Neuronal stem cell (in vitro differentiated cells): ENCODE measurements at regions not wholly inside any gene's neighbourhood (a gene's known extent, or its start where the extent isn't known, plus 50 kb on each side); places are given as distances from the start of the nearest gene placed in this dataset.

Experiments
- DNase-seq: peaks from one replicate; pipeline ENCODE4 v3.0.0-alpha.2; 2013; ENCODE audit warnings: low spot score
- H2AFZ ChIP-seq: one replicate; pipeline ENCODE4 v1.6.1; 2013; ENCODE audit warnings: mild to moderate bottlenecking, low read length, inconsistent platforms
- H2AK5ac ChIP-seq: 2 replicates; pipeline ENCODE4 v1.6.1; 2013; ENCODE audit warnings: low read depth, mild to moderate bottlenecking, inconsistent platforms, low read length, moderate library complexity, mixed read lengths
- H2BK120ac ChIP-seq: 2 replicates; pipeline ENCODE4 v1.6.1; 2013; ENCODE audit warnings: low read depth, mild to moderate bottlenecking, inconsistent platforms, low read length, moderate library complexity, mixed read lengths
- H2BK12ac ChIP-seq: one replicate; pipeline ENCODE4 v1.6.1; 2013; ENCODE audit warnings: low read length, inconsistent platforms
- H2BK15ac ChIP-seq: 2 replicates; pipeline ENCODE4 v1.6.1; 2013; ENCODE audit warnings: mild to moderate bottlenecking, low read length, inconsistent platforms, mixed read lengths
- H2BK5ac ChIP-seq: one replicate; pipeline ENCODE4 v1.6.1; 2013; ENCODE audit warnings: inconsistent platforms, mild to moderate bottlenecking, low read length, moderate library complexity
- H3K14ac ChIP-seq: one replicate; pipeline ENCODE4 v1.6.1; 2013; ENCODE audit warnings: low read length, inconsistent platforms
- H3K18ac ChIP-seq: 2 replicates; pipeline ENCODE4 v1.6.1; 2013; ENCODE audit warnings: low read length, inconsistent platforms
- H3K23ac ChIP-seq: 2 replicates; pipeline ENCODE4 v1.6.1; 2013; ENCODE audit warnings: low read depth, mild to moderate bottlenecking, mixed read lengths, low read length, inconsistent platforms; ENCODE audit not compliant: poor library complexity
- H3K27ac ChIP-seq: replicated peaks from 3 replicates; pipeline ENCODE4 v1.5.1; 2013; ENCODE audit warnings: low read length, inconsistent platforms
- H3K27me3 ChIP-seq, 3 experiments: 2 replicates each; pipeline ENCODE4 v1.6.1; 2013; ENCODE audit warnings: low read length in 3 of 3, mild to moderate bottlenecking in 2 of 3, inconsistent platforms in 1 of 3, low read depth in 1 of 3, mixed read lengths in 1 of 3, moderate library complexity in 1 of 3; ENCODE audit not compliant: control insufficient read depth in 3 of 3, insufficient read depth in 3 of 3
- H3K36me3 ChIP-seq, 2 donors: replicated peaks in 1 of 2; 2 replicates each; pipeline ENCODE4 v1.6.1; 2013; ENCODE audit warnings: low read length in 2 of 2; ENCODE audit not compliant: control insufficient read depth in 2 of 2, insufficient read depth in 2 of 2
- H3K4ac ChIP-seq: 2 replicates; pipeline ENCODE4 v1.6.1; 2013; ENCODE audit warnings: inconsistent platforms, mild to moderate bottlenecking, low read length, moderate library complexity
- H3K4me1 ChIP-seq, 2 donors: 1 replicate in 1 of 2; 2 replicates in 1 of 2; pipeline ENCODE4 v1.6.1; 2013; ENCODE audit warnings: low read length in 2 of 2, low read depth in 1 of 2; ENCODE audit not compliant: control insufficient read depth in 2 of 2, insufficient read depth in 1 of 2
- H3K4me2 ChIP-seq: one replicate; pipeline ENCODE4 v1.6.1; 2013; ENCODE audit warnings: mild to moderate bottlenecking, low read length, inconsistent platforms; ENCODE audit not compliant: insufficient read depth, poor library complexity, severe bottlenecking
- H3K4me3 ChIP-seq, 2 donors: 2 replicates each; pipeline ENCODE4 v1.5.1; 2013; ENCODE audit warnings: low read length in 2 of 2, mild to moderate bottlenecking in 2 of 2, inconsistent platforms in 1 of 2, moderate library complexity in 1 of 2
- H3K79me1 ChIP-seq: one replicate; pipeline ENCODE4 v1.6.1; 2013; ENCODE audit warnings: low read depth, mild to moderate bottlenecking, inconsistent platforms, low read length, moderate library complexity
- H3K9ac ChIP-seq: one replicate; pipeline ENCODE4 v1.6.1; 2013; ENCODE audit warnings: mild to moderate bottlenecking, low read depth, low read length, inconsistent platforms; ENCODE audit not compliant: poor library complexity
- H3K9me3 ChIP-seq, 2 donors: replicated peaks in 1 of 2; 2 replicates each; pipeline versions ENCODE3 to v1.6.1; 2013; ENCODE audit warnings: low read length in 2 of 2, mild to moderate bottlenecking in 2 of 2, inconsistent platforms in 1 of 2, low read depth in 1 of 2, mixed read lengths in 1 of 2, moderate library complexity in 1 of 2; ENCODE audit not compliant: control insufficient read depth in 2 of 2, insufficient read depth in 1 of 2
- H4K8ac ChIP-seq: one replicate; pipeline ENCODE4 v1.6.1; 2013; ENCODE audit warnings: low read depth, mild to moderate bottlenecking, inconsistent platforms, low read length, moderate library complexity
- H4K91ac ChIP-seq: one replicate; pipeline ENCODE4 v1.6.1; 2013; ENCODE audit warnings: low read length, low read depth, mild to moderate bottlenecking, inconsistent platforms; ENCODE audit not compliant: poor library complexity
- WGBS, 2 donors: extraction: QIAGEN DNeasy Blood & Tissue Kit; methylation state at CpG; one replicate each; pipeline ENCODE4 v1.1.7; 2013; ENCODE audit warnings: missing lambda C conversion rate in 2 of 2, mixed read lengths in 1 of 2; ENCODE audit not compliant: insufficient read length in 2 of 2, insufficient replicate concordance in 1 of 2; ENCODE audit errors: extremely low coverage in 2 of 2; 5-methylcytosine and 5-hydroxymethylcytosine counted together

- H2AK5ac ChIP-seq = no peak overlapping the region
- no peak overlapping the region for H3K4ac ChIP-seq
- H3K18ac ChIP-seq = no peak overlapping the region
- H3K27ac ChIP-seq = no peak overlapping the region
- H3K9me3 ChIP-seq = peaks cover 6 to 16% of the 10 kb centered on the region in 2 donors
- no CpG with 5 or more reads among the region's 3 CpGs for WGBS, 2 donors
- no peak overlapping the region for H2BK12ac ChIP-seq
- no peak overlapping the region for H4K91ac ChIP-seq
- DNase-seq = no peak
- no peak overlapping the region for H2AFZ ChIP-seq
- no peak overlapping the region for H3K14ac ChIP-seq
- H3K4me3 ChIP-seq = no peak overlapping the region
- H3K9ac ChIP-seq = no peak overlapping the region
- H3K36me3 ChIP-seq = no peaks in the 10 kb centered on the region
- H2BK15ac ChIP-seq = no peak overlapping the region
- no peak overlapping the region for H2BK5ac ChIP-seq
- no peak overlapping the region for H4K8ac ChIP-seq
- no peak overlapping the region for H3K4me2 ChIP-seq
- H3K27me3 ChIP-seq = no peaks in the 10 kb centered on the region
- no peak overlapping the region for H3K23ac ChIP-seq
- H3K4me1 ChIP-seq = peaks cover 0 to 2% of the 10 kb centered on the region in 2 donors
- H3K79me1 ChIP-seq = no peaks in the 10 kb centered on the region
- H2BK120ac ChIP-seq = no peak overlapping the region
These were observed 424.4 kb downstream of the PMP22 start for GRCh38 chr17:14840616-14841231.

DNA sequence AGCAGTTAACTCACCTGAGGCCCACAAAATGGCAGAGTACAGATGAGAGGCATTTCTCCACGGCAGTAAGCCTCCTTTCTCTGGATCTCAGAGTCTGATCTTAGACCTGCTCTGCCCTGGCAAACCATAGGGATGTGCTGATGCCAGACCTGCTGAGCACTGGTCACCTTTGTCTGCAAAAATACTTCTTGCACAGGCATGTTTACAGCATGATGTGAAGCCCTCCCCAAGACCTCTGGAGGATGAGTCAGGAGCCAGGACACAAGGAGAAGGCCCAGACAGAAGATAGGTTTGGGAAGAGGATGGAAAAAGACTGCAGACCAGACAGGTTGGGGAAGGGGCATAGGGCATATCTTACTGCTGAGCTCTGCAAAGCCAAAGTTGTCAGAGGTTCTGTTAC, 426.6 kb downstream of the PMP22 start:
- Histone ChIP-seq H3K4me1 (peaks cover 0 to 2% of the 10 kb centered on the region in 2 donors), H3K18ac (no peak overlapping the region), H4K91ac (no peak overlapping the region)

GRCh38 chr17:14833201-14833785, 431.8 kb downstream of the PMP22 start:
- no peak overlapping the region for H2BK12ac ChIP-seq

More for the DNA sequence above, 426.6 kb downstream of the PMP22 start:
- Histone ChIP-seq H2AFZ (peak overlapping the region; percentile 53), H2BK120ac (no peak overlapping the region), H3K36me3 (no peaks in the 10 kb centered on the region), H3K4me3 (no peak overlapping the region), H3K4me2 (no peak overlapping the region), H3K27me3 (no peaks in the 10 kb centered on the region), H2BK15ac (no peak overlapping the region), H3K14ac (no peak overlapping the region), H3K4ac (no peak overlapping the region), H2BK5ac (no peak overlapping the region), H3K79me1 (no peaks in the 10 kb centered on the region), H3K27ac (no peak overlapping the region), H2AK5ac (no peak overlapping the region), H3K23ac (no peak overlapping the region), H2BK12ac (no peak overlapping the region), H3K9me3 (peaks cover 7 to 22% of the 10 kb centered on the region in 2 donors), H3K9ac (no peak overlapping the region), H4K8ac (no peak overlapping the region)
- WGBS, 2 donors = no CpG with 5 or more reads among the region's 1 CpG
- DNase-seq = no peak

GRCh38 chr17:14831491-14831890, 433.6 kb downstream of the PMP22 start:
- H4K91ac ChIP-seq = no peak overlapping the region
- no CpG with 5 or more reads among the region's 2 CpGs for WGBS, 2 donors

More at GRCh38 chr17:14833201-14833785, 431.8 kb downstream of the PMP22 start:
- H3K9me3 ChIP-seq = peaks cover 7 to 22% of the 10 kb centered on the region in 2 donors
- no peak overlapping the region for H2AK5ac ChIP-seq
- no peak overlapping the region for H3K4me3 ChIP-seq
- peak overlapping the region; percentile 32 for H3K27ac ChIP-seq
- H3K14ac ChIP-seq = no peak overlapping the region
- H3K4me2 ChIP-seq = no peak overlapping the region
- H3K9ac ChIP-seq = no peak overlapping the region
- peaks cover 7 to 9% of the 10 kb centered on the region in 2 donors for H3K4me1 ChIP-seq
- H3K27me3 ChIP-seq = peaks cover 0 to 1% (median 0%) of the 10 kb centered on the region in 3 experiments
- no peak overlapping the region for H2BK120ac ChIP-seq
- H3K36me3 ChIP-seq = no peaks in the 10 kb centered on the region
- H2BK5ac ChIP-seq = no peak overlapping the region
- no peak overlapping the region for H4K91ac ChIP-seq
- H3K18ac ChIP-seq = no peak overlapping the region
- H2BK15ac ChIP-seq = no peak overlapping the region
- H3K4ac ChIP-seq = no peak overlapping the region
- no peak for DNase-seq
- no peak overlapping the region for H4K8ac ChIP-seq
- H3K23ac ChIP-seq = no peak overlapping the region
- no peaks in the 10 kb centered on the region for H3K79me1 ChIP-seq
- peak overlapping the region; percentile 57 for H2AFZ ChIP-seq
- WGBS, 2 donors = no CpG with 5 or more reads among the region's 6 CpGs

More at GRCh38 chr17:14831491-14831890, 433.6 kb downstream of the PMP22 start:
- Histone ChIP-seq H3K14ac (no peak overlapping the region), H4K8ac (no peak overlapping the region), H3K27ac (peak overlapping the region; percentile 56), H2AK5ac (no peak overlapping the region), H3K18ac (no peak overlapping the region), H3K4me1 (peaks cover 10 to 14% of the 10 kb centered on the region in 2 donors), H3K9ac (no peak overlapping the region), H3K23ac (no peak overlapping the region), H2BK12ac (no peak overlapping the region), H2BK120ac (no peak overlapping the region), H2BK5ac (no peak overlapping the region), H3K9me3 (peaks cover 7% of the 10 kb centered on the region in 2 donors), H2BK15ac (no peak overlapping the region), H3K79me1 (no peaks in the 10 kb centered on the region), H3K4ac (no peak overlapping the region), H3K4me3 (no peak overlapping the region), H3K36me3 (no peaks in the 10 kb centered on the region), H3K4me2 (peak overlapping the region; percentile 34), H3K27me3 (peaks cover 0 to 1% (median 0%) of the 10 kb centered on the region in 3 experiments), H2AFZ (peak overlapping the region; percentile 62)
- peak; percentile 31 for DNase-seq
